ENCODE measurements at regions not wholly inside any gene's neighbourhood (a gene's known extent, or its start where the extent isn't known, plus 50 kb on each side); places are given as distances from the start of the nearest gene placed in this dataset.

- no peak overlapping the region for H3K27ac ChIP-seq
- TF ChIP-seq, protein P1, sequence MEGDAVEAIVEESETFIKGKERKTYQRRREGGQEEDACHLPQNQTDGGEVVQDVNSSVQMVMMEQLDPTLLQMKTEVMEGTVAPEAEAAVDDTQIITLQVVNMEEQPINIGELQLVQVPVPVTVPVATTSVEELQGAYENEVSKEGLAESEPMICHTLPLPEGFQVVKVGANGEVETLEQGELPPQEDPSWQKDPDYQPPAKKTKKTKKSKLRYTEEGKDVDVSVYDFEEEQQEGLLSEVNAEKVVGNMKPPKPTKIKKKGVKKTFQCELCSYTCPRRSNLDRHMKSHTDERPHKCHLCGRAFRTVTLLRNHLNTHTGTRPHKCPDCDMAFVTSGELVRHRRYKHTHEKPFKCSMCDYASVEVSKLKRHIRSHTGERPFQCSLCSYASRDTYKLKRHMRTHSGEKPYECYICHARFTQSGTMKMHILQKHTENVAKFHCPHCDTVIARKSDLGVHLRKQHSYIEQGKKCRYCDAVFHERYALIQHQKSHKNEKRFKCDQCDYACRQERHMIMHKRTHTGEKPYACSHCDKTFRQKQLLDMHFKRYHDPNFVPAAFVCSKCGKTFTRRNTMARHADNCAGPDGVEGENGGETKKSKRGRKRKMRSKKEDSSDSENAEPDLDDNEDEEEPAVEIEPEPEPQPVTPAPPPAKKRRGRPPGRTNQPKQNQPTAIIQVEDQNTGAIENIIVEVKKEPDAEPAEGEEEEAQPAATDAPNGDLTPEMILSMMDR (conservative IDR thresholded peaks at IDR 0.05) = no peak
- no peak for TF ChIP-seq ZFX (IDR thresholded peaks at IDR 0.05)
These were observed 254.2 kb downstream of the COG6 start for GRCh38 chr13:39909634-39910033.

- TF ChIP-seq ZFX (IDR thresholded peaks at IDR 0.05) = no peak
- TF ChIP-seq, protein P1 (conservative IDR thresholded peaks at IDR 0.05) = no peak
- H3K27ac ChIP-seq = no peak overlapping the region
These were observed 254.6 kb downstream of the COG6 start for GRCh38 chr13:39910041-39910440.

DNA sequence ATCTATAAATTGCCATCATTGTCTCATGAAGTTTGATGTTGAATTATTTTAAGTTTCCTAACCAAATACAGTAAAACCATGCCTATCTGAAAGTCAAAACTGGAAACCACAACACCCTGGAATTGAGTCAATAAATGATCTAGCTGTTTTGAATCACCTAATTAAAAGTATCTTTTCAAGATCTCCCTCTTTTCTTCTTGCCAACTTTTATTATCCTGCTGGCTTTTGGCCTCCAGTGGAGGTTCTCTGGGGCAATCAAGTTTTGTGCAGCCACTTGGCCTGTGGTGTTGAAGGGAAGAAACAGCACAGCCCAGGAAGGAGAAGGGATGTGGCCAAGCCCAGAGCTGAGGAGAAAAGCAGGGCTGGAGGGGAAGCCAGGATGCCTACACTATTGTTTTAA, 255.4 kb downstream of the COG6 start:
- no peak for TF ChIP-seq ZFX (IDR thresholded peaks at IDR 0.05)
- TF ChIP-seq, protein P1 (conservative IDR thresholded peaks at IDR 0.05) = no peak
- H3K27ac ChIP-seq = no peak overlapping the region

- H3K27ac ChIP-seq = peak overlapping the region; percentile 29; the same call in 1 of the 2 replicates
- TF ChIP-seq ZFX (IDR thresholded peaks at IDR 0.05) = no peak
These were observed 257.9 kb downstream of the COG6 start for GRCh38 chr13:39913339-39913738.

GRCh38 chr13:39913928-39914327, 258.5 kb downstream of the COG6 start:
- H3K27ac ChIP-seq = peak overlapping the region; percentile 29; the same call in 1 of the 2 replicates
- TF ChIP-seq ZFX (IDR thresholded peaks at IDR 0.05) = no peak

GRCh38 chr13:39915418-39915817, 260.0 kb downstream of the COG6 start:
- TF ChIP-seq ZFX (IDR thresholded peaks at IDR 0.05) = no peak
- TF ChIP-seq, protein P1 (conservative IDR thresholded peaks at IDR 0.05) = no peak
- no peak overlapping the region for H3K27ac ChIP-seq

- no peak overlapping the region for H3K27ac ChIP-seq
- TF ChIP-seq, protein P1 (conservative IDR thresholded peaks at IDR 0.05) = no peak
- TF ChIP-seq ZFX (IDR thresholded peaks at IDR 0.05) = no peak
These were observed 260.9 kb downstream of the COG6 start for GRCh38 chr13:39916330-39916729.

DNA sequence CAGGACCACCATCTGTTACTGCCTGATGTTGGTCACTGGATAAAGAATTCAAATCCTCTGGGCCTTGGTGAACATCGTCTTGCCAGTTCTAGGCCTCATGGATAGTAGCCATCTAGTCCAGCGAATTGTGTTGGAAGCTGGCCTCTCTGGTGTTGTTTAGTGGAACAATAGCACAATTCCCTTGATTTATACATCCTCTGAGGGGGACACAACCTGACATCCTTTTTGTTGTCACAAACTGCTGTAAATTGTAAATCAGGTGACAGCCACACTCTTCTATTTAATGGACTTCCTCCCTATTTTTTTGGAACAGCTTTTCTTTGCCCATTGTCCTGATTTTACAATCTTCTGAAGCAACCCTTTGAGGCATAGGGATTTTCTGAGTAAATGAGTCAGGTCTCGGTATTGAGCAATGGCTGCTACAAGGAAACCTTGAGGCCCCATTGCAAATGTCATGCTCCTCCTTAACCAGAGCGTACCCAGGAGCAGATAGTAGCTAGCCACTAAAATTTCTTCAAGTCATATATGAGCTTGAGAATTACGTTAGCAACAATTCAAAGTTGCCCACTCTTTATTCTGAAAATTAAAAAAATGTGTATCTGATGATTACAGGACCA, 263.3 kb downstream of the COG6 start:
- H3K27ac ChIP-seq = no peak overlapping the region
- TF ChIP-seq, protein P1 (conservative IDR thresholded peaks at IDR 0.05) = no peak
- no peak for TF ChIP-seq ZFX (IDR thresholded peaks at IDR 0.05)

Measured in C4-2B (cell line).